ENCODE measurements at regions not wholly inside any gene's neighbourhood (a gene's known extent, or its start where the extent isn't known, plus 50 kb on each side); places are given as distances from the start of the nearest gene placed in this dataset.

DNA sequence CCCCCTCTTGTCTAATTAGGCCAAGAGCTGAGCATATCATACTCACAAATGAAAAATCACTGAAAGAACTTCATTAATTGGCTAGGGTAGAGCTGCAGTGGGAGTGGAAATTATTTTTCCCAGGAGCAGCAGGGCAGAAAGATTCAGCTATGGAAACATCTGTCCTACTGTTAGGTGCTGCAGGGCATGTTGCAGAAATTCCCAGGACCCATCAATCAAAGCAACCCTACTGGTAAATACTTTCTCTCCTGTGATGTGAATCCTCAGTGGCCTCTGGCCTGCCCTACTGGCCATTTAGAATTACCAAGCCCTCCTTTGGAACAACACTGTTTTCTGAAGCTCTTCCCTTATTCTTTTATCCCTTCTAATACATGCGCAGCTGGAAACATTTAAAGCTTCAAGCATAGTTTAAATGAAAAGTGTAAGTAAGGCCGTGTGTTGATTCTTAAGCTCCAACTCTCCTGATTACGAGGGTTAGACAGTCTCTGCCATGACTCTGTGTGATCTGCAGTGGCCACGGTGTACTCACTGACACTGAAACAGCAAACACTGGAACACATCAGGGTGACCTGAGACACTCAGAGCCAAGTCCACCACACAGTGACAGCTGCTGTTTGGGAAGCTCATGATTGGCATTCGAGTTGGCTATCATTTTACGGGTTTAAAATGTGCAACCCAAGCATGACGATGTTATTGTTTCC, 62.6 kb upstream of the TMCC3 start:
- DNase-seq (ENCODE audit: low spot score), result no peak

GRCh38 chr12:94710933-94711332, 60.6 kb upstream of the TMCC3 start:
- DNase-seq (ENCODE audit: low spot score), result peak; percentile 36

DNA sequence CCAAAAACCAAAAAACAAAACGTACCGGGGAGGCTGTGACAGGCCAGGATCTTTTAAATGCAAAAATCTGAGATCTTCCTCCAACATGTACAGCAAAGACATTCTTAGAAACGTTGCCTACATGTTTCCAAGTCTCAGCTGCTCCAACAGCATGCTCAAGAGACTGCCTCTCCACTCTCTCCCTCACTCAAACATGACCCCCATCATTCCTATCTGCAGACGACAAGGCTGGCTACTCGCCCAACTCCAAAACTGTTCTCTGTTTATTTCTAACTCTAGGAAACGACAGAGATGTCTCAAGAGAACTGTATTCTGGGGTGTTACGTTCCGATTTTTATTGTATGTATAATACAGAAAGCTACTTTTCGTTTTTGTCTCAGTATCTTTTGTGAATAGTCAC, 57.5 kb upstream of the TMCC3 start:
- DNase-seq (ENCODE audit: low spot score), result no peak

- DNase-seq (ENCODE audit: low spot score), result no peak
These were observed 56.7 kb upstream of the TMCC3 start for GRCh38 chr12:94707036-94707435.

DNA sequence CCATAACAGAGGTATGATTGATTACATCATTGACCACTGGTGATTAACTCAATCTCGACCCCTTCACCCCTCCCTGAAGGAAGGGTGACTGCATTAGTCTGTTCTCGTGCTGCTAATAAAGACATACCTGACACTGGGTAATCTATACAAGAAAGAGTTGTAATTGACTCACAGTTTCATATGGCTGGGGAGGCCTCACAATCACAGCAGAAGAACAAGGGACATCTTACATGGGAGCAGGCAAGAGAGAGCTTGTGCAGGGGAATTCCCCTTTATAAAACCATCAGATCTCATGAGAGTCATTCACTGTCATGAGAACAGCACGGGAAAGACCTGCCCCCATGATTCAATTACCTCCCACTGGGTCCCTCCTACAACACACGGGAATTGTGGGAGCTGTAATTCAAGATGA, 55.9 kb upstream of the TMCC3 start:
- DNase-seq (ENCODE audit: low spot score), result no peak

DNA sequence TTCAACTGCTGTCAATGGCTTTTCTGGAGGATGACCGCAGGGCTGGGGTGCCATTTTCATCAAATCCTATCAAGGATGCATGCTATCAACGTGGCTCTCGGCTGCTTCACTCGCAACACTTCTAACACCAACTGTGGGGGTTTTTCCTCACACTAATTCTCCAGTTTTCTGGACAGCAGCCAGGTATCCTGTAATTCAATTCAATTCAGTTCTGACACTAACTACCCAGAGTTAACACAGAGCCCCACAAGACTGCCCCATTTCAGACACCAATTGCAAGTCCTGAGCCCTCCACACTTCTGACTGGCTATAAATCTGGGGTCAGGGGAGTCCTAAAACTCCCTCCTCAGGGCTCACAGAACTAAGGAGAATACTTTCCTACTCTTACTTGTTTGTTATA, 55.3 kb upstream of the TMCC3 start:
- no peak for DNase-seq (ENCODE audit: low spot score)

- DNase-seq (ENCODE audit: low spot score), result no peak
These were observed 54.3 kb upstream of the TMCC3 start for GRCh38 chr12:94704452-94705306.

DNA sequence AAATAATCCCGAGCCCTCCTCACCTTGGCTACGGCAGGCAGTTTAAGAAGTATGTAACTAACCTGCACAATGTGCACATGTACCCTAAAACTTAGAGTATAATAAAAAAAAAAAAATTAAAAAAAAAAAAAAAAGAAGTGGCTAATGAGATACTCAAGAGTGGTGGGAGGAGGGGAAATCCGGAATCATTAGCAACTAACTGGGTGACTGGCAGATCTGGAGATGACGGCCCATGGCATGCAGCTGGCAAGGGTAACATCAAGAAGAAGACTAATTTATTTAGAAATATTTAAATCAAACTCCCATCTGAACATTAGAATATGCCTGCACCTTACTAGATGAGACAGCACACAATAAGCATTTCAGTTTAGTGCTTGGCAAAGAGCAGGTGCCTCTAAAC, 52.3 kb upstream of the TMCC3 start:
- DNase-seq (ENCODE audit: low spot score), result no peak

DNA sequence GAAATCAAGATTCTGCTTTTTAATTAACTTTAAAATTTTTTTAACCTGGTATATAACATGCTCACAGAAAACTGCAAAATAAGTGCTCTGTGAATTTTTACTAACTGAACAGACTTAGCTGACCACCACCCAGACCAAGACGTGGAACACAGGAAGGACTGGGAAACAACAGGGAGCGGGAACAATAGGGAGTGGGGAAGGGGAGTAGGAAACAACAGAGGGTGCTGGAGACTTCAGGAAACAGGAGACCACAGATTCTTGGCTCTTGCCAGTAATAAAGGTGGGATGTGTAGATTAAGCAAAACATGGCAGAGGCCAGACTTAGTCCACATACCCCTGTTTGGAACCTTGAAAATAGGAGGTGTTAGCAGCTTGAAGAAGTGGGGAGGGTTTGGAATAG, 51.4 kb upstream of the TMCC3 start:
- DNase-seq (ENCODE audit: low spot score), result no peak

GRCh38 chr12:94700662-94701061, 50.3 kb upstream of the TMCC3 start:
- no peak for DNase-seq (ENCODE audit: low spot score)

All from cerebellar cortex (tissue), 1 donor.